NOMO-1 treated with DMSO at 0.1 percent for 48 hours (cell line): ENCODE measurements at regions not wholly inside any gene's neighbourhood (a gene's known extent, or its start where the extent isn't known, plus 50 kb on each side); places are given as distances from the start of the nearest gene placed in this dataset.
"Not testable (repeated sequence)": the region's sequence is repeated elsewhere in the genome, so short reads cannot be mapped to it uniquely, and the experiment has no call there.

Experiments
- DNase-seq: peaks from one replicate; lab custom pipeline; 2025; ENCODE audit not compliant: unreplicated experiment; lab: John Stamatoyannopoulos, UW

DNA sequence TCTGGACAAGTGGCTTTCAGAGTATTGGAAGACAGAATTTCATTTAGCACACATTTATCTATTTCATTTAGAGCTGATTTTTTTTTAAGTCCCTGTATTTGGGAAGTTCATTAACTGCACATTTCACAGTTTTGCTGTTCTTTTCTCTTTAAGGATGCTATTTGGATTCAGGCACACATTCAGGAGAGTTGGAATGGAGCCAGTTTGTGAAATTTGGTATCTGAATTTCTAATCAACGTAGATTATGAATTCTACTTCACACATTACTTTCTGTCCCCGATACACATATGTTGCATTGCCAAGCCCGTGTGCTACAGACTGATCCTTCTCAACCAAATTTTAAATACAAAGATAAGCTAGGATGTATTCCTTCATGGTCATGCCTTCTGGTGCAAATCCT is 503.9 kb downstream of the IRS1 start:
- no peak for DNase-seq

GRCh38 chr2:226295123-226295522 is 504.5 kb downstream of the IRS1 start:
- no peak for DNase-seq

- not testable (repeated sequence) for DNase-seq
Measured at GRCh38 chr2:226291281-226291680, 508.3 kb downstream of the IRS1 start.

- DNase-seq: no peak
Measured at GRCh38 chr2:226286916-226287315, 512.7 kb downstream of the IRS1 start.

- no peak for DNase-seq
Measured at GRCh38 chr2:226283796-226284195, 515.8 kb downstream of the IRS1 start.

GRCh38 chr2:226282151-226282550 is 517.5 kb downstream of the IRS1 start:
- DNase-seq: no peak

GRCh38 chr2:226280136-226280535 is 519.5 kb downstream of the IRS1 start:
- not testable (repeated sequence) for DNase-seq

DNA sequence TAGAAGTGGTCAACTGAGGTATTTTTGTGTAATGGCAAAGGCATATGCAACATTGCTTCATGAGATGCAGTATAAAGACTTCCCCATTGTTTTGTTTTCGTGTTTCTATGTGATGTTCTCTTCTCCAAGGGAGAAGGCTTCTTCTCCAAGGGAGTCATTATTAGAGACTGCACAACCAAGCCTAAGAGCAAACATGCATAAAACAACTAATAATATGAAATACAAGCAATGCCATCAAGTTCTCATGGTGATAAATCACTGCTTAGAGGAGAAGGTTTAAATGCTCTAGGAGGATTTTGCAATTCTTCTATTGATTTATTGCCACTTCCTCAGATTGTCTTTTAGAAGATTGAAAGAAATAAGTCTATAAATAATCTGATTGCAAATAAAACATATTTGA is 524.4 kb downstream of the IRS1 start:
- peak; percentile 13 for DNase-seq

DNA sequence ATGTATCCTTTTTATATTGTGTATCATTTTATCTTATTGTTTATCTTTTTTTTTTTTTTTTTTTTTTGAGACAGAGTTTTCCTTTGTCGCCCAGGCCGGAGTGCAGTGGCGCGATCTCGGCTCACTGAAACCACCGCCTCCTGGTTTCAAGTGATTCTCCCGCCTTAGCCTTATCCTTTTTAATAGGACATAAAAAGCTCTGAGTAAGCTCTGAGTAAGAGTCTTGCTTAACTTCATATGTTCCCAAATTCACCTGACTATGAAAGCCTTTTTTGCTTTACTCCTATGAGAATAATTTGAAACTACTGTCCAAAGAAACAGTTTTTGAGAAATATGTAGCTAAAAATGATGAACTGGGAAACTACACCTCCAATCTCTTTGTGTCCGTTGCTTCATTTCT is 525.5 kb downstream of the IRS1 start:
- no peak for DNase-seq

DNA sequence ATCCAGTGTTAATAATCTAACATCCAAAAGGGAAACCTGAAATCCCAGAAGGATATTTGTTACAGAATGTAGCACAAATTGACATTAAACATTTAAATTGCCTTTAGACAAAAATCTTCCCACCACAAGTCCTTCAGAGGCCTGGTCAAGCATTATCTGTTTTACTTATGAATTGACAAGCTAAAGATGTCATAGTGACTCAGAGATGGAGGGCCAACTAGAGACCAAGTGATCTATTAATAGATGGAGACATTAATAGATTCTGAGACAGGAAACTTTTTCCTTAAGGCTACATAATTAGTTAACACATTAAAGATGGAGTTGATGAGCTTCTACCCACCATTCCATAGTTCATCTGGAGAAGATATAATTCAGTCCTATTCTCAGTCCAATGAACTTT is 526.2 kb downstream of the IRS1 start:
- DNase-seq: no peak

DNA sequence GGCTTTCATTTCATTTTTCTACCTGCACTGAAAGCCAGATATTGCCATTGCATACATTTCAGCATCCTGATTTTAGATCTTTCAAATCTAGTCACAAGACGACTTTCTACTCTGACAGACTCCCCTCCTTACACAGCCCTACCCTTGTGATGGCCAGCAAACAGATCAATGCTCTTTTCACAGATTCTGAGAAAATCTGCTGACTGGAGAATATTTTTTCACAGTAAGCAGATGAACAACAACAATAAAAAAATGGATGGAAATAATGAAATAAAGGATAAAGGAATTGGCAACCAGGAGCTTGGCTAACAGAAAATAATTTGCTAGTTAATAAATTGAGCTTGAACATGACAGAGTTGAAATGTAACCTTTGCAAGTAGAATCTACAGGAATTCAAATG is 527.2 kb downstream of the IRS1 start:
- no peak for DNase-seq

DNA sequence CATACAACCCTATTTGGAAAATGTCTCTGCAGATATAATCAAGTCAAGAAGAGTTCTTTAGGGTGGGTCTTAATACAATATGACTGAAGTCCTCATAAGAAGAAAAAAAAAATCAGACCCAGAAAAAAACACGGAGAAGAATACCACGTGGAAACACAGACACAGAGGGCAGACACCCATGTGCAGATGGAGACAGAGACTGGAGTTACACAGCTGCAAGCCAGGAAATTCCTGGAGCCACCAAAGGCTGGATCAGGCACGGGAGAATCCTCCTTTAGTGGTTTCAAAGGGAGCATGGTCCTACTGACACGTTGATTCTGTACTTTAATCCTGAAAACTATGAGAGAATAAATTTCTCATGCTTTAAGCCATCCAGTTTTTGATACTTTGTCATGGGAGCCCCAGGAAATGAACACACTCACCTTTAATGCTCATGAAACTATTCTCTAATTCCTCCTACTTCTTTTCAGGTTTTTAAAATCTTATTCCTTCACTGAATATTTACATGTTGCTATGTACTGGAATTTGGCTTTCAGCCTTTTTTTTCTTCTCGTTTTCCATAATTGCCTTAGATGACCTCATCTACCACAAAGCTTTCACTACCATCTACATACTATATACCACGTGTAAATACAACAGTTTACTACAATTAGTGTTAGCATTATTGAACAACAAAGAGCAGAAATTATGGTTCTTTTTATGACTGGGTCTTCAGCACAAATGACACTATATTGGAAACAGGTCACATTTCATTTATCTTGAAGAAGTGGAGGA is 529.1 kb downstream of the IRS1 start:
- DNase-seq: no peak

- DNase-seq: no peak
Measured at GRCh38 chr2:226267516-226268289, 531.9 kb downstream of the IRS1 start.

DNA sequence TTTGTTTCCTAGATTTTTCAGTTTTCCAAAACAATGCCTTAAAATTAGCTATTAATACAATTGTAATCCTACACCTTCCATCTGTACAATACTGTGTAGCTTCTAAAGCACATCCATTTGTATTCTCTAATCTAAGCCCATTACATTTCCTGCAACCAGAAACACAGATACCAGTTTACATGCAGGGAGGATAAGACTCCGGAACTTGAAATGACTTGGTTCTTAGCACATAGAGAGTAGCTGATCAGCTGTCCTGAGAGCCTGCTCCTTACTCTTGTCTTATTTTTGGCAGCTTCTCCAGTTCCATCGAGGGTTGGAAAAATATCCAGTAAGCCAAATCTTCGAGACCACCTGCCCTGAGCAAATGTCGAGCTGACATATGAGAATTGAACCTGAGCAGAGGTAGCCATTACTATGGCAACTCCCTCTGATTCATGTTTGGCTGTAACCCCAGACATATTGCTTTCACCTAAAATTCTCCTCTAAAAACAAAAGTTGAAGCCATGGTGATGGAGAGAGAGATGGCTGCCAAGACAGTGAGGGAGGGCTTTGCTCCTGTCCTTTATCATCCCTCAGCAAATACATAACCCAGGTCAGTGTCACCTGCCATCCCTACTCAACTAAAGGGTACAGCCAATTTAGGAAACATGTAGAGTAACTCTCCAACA is 542.8 kb downstream of the IRS1 start:
- DNase-seq: no peak

GRCh38 chr2:226256237-226256636 is 543.4 kb downstream of the IRS1 start:
- DNase-seq: no peak

DNA sequence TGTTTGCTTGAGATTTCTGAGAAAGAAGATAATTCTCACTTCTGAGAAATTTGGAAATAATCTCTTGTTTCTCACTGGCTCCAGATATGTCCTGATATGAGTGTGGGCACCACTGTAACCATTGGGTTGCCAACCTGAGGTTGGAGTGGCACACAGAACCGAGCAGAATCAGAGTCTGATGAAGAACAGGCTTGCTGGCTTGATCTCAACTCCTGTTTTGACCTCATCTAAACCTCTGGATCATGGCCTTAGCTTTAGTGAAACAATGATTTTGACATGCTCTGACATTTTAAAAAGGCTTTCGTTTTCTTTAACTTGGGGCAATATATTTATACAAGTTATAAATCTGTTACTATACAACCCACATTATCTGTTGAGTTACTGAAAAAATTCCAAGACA is 548.0 kb downstream of the IRS1 start:
- no peak for DNase-seq

DNA sequence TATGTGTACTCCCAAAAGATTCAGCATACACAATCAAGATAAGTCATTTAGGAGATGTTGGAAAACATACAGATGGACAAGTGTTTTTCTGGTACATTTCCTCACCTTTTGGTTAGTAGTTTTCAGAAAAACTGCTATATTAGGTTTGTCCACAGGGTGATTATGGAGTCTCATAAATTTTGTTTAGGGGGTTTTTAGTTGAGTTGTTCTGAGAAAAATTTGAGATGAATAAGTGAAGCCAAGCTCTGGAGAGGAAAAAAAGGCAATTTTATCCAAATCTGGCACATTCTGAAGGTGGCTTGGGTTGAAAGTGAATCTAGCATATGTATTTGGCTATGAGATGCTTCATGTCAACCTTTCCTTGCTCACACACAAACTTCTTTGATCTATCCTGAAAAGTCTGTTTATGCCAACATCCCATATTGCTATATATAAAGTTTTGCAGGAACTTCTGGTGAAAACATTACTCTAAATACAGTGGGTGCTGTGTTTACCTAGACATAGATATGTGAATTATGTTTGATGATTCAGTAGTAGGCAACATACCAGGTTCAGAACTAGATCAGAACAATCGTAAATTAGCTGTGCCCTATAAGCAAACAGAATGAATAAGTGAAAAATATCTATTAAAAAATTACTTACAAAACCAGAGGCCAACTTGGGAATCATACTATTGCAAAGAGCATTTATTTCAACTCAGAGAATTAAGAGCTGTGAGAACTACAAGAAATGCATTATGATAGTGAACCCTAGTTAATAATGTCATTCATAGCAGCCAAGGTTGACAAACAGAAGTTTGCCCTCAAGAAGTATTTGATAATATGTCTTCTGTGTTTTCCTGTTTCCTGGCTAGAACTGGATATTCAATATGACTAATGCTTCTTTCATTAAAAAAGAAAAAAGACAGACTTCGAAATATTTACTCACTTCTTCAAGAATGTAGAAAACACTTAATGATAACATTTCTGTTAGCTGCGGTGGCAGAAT is 552.0 kb downstream of the IRS1 start:
- no peak for DNase-seq

DNA sequence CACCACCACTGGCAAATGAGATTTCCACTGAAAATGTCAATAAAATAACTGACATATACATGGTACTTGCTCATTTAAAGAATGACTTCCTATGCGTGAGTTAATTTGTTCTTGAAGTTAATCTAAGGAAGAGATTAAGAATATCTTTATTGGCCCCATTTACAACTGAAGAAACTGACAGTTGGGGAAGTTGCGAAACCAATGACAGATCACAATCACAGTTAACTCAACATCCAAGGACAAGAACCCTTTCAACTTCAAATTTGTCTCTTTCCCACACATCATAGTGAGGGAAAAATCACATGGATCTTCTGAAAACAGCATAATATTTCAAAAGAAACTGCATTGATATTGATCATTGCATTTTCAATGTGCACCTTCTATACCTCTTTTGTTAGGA is 565.4 kb downstream of the IRS1 start:
- DNase-seq: peak; percentile 1

- DNase-seq: no peak
Measured at GRCh38 chr2:226233388-226233787, 566.2 kb downstream of the IRS1 start.

DNA sequence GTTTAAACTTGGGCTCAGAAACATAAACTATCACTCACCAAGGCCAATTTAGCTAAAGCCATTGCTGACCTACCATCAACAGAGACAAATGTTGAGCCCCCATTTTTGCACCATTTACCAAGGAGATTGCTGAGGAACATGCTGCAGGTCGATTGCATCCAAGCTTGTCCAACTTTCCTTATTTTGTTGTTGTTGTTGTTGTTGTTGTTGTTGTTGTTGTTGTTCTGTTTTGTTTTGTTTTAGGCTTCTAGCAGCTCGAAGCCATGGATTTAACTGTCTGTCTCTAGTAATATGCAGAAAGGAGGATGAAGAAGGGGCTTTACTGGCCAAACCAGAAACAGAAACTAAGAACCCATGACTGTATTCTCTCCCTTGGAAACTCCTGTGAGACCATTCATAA is 571.5 kb downstream of the IRS1 start:
- no peak for DNase-seq

GRCh38 chr2:226227341-226227740 is 572.3 kb downstream of the IRS1 start:
- DNase-seq: no peak
